Stomach (tissue), 8 donors: ENCODE measurements at regions not wholly inside any gene's neighbourhood (a gene's known extent, or its start where the extent isn't known, plus 50 kb on each side); places are given as distances from the start of the nearest gene placed in this dataset.

ENCODE experiments used
- DNase-seq, 2 donors: peaks; one replicate each; pipeline versions ENCODE4 v3.0.0 to v3.0.0-alpha.2; 2013 to 2019
- H3K27ac ChIP-seq, 5 donors: fragments of 200-600 bp in 4 of 5; sonication (generic) in 4 of 5; one replicate each; pipeline ENCODE4 v1.5.1; 2013 to 2019; ENCODE audit warnings: mild to moderate bottlenecking in 1 of 5, moderate library complexity in 1 of 5
- H3K27me3 ChIP-seq, 3 donors: fragments of 200-600 bp; sonication (generic); one replicate each; pipeline ENCODE4 v1.5.1; 2017 to 2019; ENCODE audit warnings: mixed run types in 1 of 3
- H3K36me3 ChIP-seq, 4 donors: fragments of 200-600 bp; sonication (generic); 1 replicate in 3 of 4; 2 replicates in 1 of 4; pipeline ENCODE4 v1.5.1; 2016 to 2019
- H3K4me1 ChIP-seq, 4 donors: fragments of 200-600 bp; sonication (generic); one replicate each; pipeline ENCODE4 v1.5.1; 2016 to 2019
- H3K4me3 ChIP-seq, 4 donors: fragments of 200-600 bp; sonication (generic) in 3 of 4; one replicate each; pipeline ENCODE4 v1.5.1; 2016 to 2019; ENCODE audit warnings: mild to moderate bottlenecking in 1 of 4
- H3K9me3 ChIP-seq, 4 donors: fragments of 200-600 bp; sonication (generic); one replicate each; pipeline ENCODE4 v1.5.1; 2016 to 2019
- CTCF ChIP-seq, 7 experiments: fragments of 450-650 bp in 4 of 7; fragments of 200-600 bp in 3 of 7; sonication (generic) in 3 of 7; IDR thresholded peaks; one replicate each; pipeline ENCODE4 v1.5.1; 2016 to 2019; ENCODE audit warnings: antibody characterized with exemption in 7 of 7, control low read depth in 2 of 7, mild to moderate bottlenecking in 1 of 7
- EP300 ChIP-seq: sonication (generic); formaldehyde crosslinking; IDR thresholded peaks from one replicate; pipeline ENCODE4 v1.6.1; 2017; ENCODE audit warnings: antibody characterized with exemption
- POLR2A ChIP-seq, 4 donors: fragments of 450-650 bp; IDR thresholded peaks; one replicate each; pipeline ENCODE4 v1.6.1; 2016; ENCODE audit warnings: antibody characterized with exemption in 4 of 4, control low read depth in 2 of 4, mild to moderate bottlenecking in 1 of 4, moderate library complexity in 1 of 4
- POLR2AphosphoS5 ChIP-seq, 3 donors: sonication (generic); formaldehyde crosslinking; IDR thresholded peaks; one replicate each; pipeline ENCODE4 v1.6.1; 2016; ENCODE audit warnings: antibody characterized with exemption in 3 of 3
- WGBS, 5 donors: extraction: QIAGEN DNeasy Blood & Tissue Kit in 3 of 5; methylation state at CpG; one replicate each; pipeline versions ENCODE4 v1.1.5 to v1.1.7; 2013 to 2018; 5-methylcytosine and 5-hydroxymethylcytosine counted together
- intact Hi-C: fragments of 100-400 bp; cut with DNase I; formaldehyde crosslinking; loops from one replicate; pipeline ENCODE4 v1.15.1; 2023; ENCODE audit warnings: low total_unique reads
- donor health status: healthy with polysubstance abuse.
- donor health status: Bipolar disorder and iron deficiency.
- donor health status: healthy.

- no peak overlapping the region for H3K27ac ChIP-seq
- TF ChIP-seq POLR2A (IDR thresholded peaks at IDR 0.05) (no peak), EP300 (no peak), CTCF (IDR thresholded peaks at IDR 0.05) (peak in 5 of 7 experiments; percentile 39 to 58 (median 50)), POLR2AphosphoS5 (IDR thresholded peaks at IDR 0.05) (no peak)
- intact Hi-C loops: no loop called here
- 11 to 19% (median 15%) methylated on average over 1 of the region's 1 CpG for WGBS, 5 donors
- H3K36me3 ChIP-seq: no peaks in the 10 kb centered on the region
- no peak overlapping the region for H3K4me3 ChIP-seq
- H3K4me1 ChIP-seq: no peaks in the 10 kb centered on the region
- H3K9me3 ChIP-seq: no peaks in the 10 kb centered on the region
- no peaks in the 10 kb centered on the region for H3K27me3 ChIP-seq
- peak in 1 of 2 donors; percentile 76 for DNase-seq
Measured at GRCh38 chr1:194295685-194296084, 1109.3 kb upstream of the B3GALT2 start.

- Histone ChIP-seq H3K36me3 (no peaks in the 10 kb centered on the region), H3K27me3 (no peaks in the 10 kb centered on the region), H3K27ac (no peak overlapping the region), H3K4me1 (no peaks in the 10 kb centered on the region), H3K9me3 (no peaks in the 10 kb centered on the region), H3K4me3 (no peak overlapping the region)
- intact Hi-C loops: no loop called here
- no peak for TF ChIP-seq POLR2AphosphoS5 (IDR thresholded peaks at IDR 0.05)
- no peak for TF ChIP-seq CTCF (IDR thresholded peaks at IDR 0.05)
- TF ChIP-seq POLR2A (IDR thresholded peaks at IDR 0.05): no peak
- no peak for TF ChIP-seq EP300
- WGBS, 5 donors: 89 to 97% (median 89%) methylated on average over 1 of the region's 1 CpG
- no peak for DNase-seq
Measured at GRCh38 chr1:194293851-194294405, 1107.5 kb upstream of the B3GALT2 start.

- 81 to 88% (median 86%) methylated on average over 3 of the region's 3 CpGs for WGBS, 5 donors
- no peak for DNase-seq
- Histone ChIP-seq H3K4me1 (no peaks in the 10 kb centered on the region), H3K36me3 (no peaks in the 10 kb centered on the region), H3K9me3 (no peaks in the 10 kb centered on the region), H3K27ac (no peak overlapping the region), H3K27me3 (no peaks in the 10 kb centered on the region), H3K4me3 (no peak overlapping the region)
- intact Hi-C loops: no loop called here
- TF ChIP-seq POLR2AphosphoS5 (IDR thresholded peaks at IDR 0.05): no peak
- no peak for TF ChIP-seq CTCF (IDR thresholded peaks at IDR 0.05)
- TF ChIP-seq EP300: no peak
Measured at GRCh38 chr1:194292966-194293365, 1106.6 kb upstream of the B3GALT2 start.

- no peaks in the 10 kb centered on the region for H3K9me3 ChIP-seq
- H3K4me3 ChIP-seq: no peak overlapping the region
- 79 to 81% (median 80%) methylated on average over 6 of the region's 6 CpGs for WGBS, 5 donors
- peak in 1 of 2 donors; percentile 66 for DNase-seq
- intact Hi-C loops: no loop called here
- H3K4me1 ChIP-seq: no peaks in the 10 kb centered on the region
- no peaks in the 10 kb centered on the region for H3K27me3 ChIP-seq
- no peaks in the 10 kb centered on the region for H3K36me3 ChIP-seq
- H3K27ac ChIP-seq: no peak overlapping the region
- TF ChIP-seq CTCF (IDR thresholded peaks at IDR 0.05) (no peak), POLR2AphosphoS5 (IDR thresholded peaks at IDR 0.05) (no peak), POLR2A (IDR thresholded peaks at IDR 0.05) (no peak), EP300 (no peak)
Measured at GRCh38 chr1:194289569-194290266, 1103.3 kb upstream of the B3GALT2 start.
